HG03565 (cell line): ENCODE measurements at regions not wholly inside any gene's neighbourhood (a gene's known extent, or its start where the extent isn't known, plus 50 kb on each side); places are given as distances from the start of the nearest gene placed in this dataset.

Experiments used
- ATAC-seq: cut with Tn5 transposase; IDR thresholded peaks from one replicate; pipeline ENCODE4 v1.9.1; 2021; ENCODE audit warnings: mild to moderate bottlenecking, moderate library complexity; ENCODE audit not compliant: unreplicated experiment

DNA sequence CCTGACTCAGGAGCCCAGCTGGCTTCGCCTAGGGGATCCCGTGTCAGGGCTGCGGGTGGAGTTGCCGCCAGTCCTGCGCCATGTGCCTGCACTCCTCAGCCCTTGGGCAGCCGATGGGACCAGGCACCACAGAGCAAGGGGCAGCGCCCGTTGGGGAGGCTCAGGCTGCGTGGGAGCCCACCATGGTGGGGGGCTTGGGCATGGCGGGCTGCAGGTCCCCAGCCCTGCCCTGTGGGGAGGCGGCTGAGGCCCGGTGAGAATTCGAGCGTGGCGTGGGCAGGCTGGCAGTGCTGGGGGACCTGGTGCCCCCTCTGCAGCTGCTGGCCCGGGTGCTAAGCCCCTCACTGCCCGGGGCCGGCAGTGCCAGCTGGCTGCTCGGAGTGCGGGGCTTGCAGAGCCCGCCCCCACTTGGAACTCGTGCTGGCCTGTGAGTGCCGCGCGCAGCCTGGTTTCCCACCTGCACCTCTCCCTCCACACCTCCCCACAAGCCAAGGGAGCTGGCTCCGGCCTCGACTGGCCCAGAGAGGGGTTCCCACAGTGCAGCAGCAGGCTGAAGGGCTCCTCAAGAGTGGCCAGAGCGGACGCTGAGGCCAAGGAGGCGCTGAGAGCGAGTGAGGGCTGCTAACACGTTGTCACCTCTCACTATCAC is 135.1 kb upstream of the SEL1L start:
- no peak for ATAC-seq

GRCh38 chr14:81669308-81669707 is 135.7 kb upstream of the SEL1L start:
- no peak for ATAC-seq

DNA sequence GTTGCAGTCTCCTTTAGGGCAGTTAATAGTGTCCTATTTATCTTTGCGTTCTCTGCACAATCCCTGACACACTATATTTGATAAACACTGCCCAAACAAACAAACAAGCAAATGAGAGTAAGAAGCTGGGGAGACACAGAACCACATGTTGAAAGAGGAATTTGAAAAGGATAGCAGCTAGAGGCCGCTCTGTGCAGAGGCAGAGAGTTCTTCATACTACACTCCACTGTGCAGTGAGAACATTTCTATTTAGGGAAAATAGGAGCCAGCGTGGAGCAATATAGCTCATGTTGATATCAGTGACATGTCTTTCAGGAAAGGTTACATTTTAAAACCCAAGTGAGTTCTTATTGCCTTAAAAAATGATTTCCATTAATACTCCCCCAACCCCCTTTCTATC is 140.3 kb upstream of the SEL1L start:
- ATAC-seq: no peak

GRCh38 chr14:81676395-81676794 is 142.7 kb upstream of the SEL1L start:
- no peak for ATAC-seq

GRCh38 chr14:81676879-81677278 is 143.2 kb upstream of the SEL1L start:
- no peak for ATAC-seq

- no peak for ATAC-seq
Measured at GRCh38 chr14:81677736-81678135, 144.1 kb upstream of the SEL1L start.

DNA sequence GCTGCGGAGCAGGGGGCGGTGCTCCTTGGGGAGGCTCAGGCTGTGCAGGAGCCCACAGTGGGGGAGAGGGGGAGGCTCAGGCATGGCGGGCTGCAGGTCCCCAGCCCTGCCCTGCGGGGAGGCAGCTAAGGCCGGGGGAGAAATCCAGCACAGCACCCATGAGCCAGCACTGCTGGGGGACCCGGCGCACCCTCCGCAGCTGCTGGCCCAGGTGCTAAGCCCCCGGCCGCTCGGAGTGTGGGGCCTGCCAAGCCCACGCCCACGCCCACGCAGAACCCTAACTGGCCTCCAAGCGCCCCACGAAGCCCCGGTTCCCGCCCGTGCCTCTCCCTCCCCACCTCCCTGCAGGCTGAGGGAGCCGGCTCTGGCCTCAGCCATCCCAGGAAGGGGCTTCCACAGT is 145.6 kb upstream of the SEL1L start:
- ATAC-seq: no peak

- ATAC-seq: no peak
Measured at GRCh38 chr14:81681541-81681940, 147.9 kb upstream of the SEL1L start.

DNA sequence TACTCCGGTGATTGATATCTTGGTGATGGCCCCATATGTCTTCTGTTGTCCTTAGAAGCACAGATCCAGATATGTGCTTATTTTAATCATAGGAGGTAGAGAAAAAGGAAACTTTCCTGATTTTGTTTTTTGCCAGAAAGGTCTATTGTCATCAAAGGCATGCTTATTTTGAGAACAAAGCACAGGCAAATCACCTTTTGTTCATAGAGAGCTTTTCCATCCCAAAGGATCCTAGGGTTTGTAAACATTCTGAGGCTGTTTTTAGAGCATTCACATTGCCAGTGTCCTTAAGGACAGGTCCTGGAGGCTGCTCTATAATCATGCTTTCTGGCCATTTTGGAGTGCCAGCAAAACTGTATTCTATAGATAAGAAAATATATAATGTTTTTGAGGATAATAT is 148.5 kb upstream of the SEL1L start:
- no peak for ATAC-seq

DNA sequence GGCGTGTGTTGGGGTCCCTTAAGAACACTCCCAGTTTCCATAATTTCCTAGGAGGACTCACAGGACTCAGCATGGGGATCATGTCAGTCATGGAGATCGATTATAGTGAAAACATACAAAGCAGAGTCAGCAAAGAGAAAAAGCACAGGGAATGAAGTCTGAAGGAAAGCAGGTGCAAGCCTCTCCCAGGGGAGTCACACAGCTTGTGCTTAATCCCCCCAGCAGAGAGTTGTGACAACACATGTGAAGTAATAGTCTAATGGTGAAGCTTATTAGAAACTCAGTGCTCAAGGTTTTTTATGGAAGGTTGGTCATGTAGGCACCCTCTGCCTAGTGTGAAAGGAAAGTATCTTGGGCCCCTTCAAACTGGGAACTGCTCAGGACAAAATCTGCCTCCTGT is 149.0 kb upstream of the SEL1L start:
- ATAC-seq: no peak

DNA sequence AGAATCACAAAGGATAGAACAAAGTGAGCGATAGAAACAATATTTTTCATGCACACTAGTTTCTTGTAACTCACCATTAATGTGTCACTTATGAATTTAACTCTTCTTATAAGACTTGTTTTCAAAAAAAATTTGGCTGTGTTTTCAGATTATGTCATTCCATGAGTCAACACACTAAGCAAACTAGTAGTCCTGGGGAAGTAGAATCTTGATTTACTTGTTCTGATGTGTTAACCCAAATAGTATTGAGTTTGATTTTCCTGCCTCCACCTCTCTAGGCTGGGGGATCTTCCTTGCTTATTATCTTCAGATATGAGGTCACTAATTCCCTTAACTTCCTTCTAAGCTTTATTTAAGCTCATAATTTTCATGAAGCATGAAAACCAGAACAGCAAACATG is 151.0 kb upstream of the SEL1L start:
- ATAC-seq: no peak

- ATAC-seq: no peak
Measured at GRCh38 chr14:81686512-81686911, 152.9 kb upstream of the SEL1L start.

GRCh38 chr14:81691931-81692330 is 158.3 kb upstream of the SEL1L start:
- ATAC-seq: no peak

- no peak for ATAC-seq
Measured at GRCh38 chr14:81694419-81694818, 160.8 kb upstream of the SEL1L start.

- no peak for ATAC-seq
Measured at GRCh38 chr14:81709681-81710080, 176.0 kb upstream of the SEL1L start.

GRCh38 chr14:81710232-81710845 is 176.7 kb upstream of the SEL1L start:
- ATAC-seq: peak; percentile 69

- no peak for ATAC-seq
Measured at GRCh38 chr14:81715731-81716130, 182.1 kb upstream of the SEL1L start.

DNA sequence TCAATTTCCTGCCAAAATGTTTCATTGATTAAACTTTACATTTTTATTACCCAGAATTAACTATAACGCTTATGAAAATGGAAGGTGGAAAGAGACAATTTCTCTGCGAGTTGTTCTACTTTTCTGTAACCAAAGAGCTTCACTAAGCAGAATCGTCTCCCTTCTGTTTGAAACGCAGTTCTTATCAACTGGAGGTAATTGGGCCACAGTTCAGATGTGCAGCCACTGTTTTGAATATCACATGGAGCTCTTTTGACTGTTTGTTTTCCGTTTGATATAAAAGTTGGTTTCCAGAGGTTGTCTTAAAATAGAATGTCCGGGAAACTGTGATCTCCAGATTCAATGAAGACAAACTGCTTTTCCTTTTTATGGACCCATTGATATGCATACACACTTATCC is 183.3 kb upstream of the SEL1L start:
- no peak for ATAC-seq

- ATAC-seq: no peak
Measured at GRCh38 chr14:81723956-81724355, 190.3 kb upstream of the SEL1L start.

DNA sequence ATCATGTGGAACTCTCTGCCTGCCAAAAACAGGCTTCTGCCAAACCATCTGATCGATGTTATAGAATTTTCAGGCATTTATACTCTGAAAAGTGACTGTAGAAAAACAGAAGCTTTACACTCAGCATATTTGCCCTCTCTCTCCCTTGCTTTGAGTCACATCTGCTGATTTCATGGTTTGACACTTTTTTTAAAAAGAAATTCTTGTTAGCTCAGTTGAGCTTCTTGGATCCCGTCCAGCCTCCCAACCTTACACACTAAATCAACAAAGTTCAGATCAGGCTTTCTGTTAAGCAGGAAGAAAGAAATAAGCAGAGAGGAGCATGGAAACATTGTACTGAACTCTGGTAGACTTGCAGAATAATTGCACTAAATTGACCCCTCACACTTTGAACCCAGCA is 193.6 kb upstream of the SEL1L start:
- no peak for ATAC-seq

DNA sequence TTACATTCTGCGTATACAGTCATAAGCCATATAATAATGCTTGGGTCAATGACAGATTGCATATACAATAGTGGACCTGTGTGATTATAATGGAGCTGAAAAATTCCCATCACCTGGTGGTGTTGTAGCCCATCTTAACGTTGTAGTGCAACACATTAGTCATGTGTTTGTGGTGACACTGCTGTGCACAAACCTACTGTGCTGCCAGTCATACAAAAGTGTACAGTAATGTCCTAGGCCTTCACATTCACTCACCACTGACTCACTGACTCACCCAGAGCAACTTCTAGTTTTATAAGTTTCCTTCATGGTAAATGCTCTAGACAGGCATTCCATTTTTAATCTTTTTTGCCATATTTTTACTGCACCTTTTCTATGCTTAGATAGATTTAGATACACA is 194.8 kb upstream of the SEL1L start:
- ATAC-seq: no peak

DNA sequence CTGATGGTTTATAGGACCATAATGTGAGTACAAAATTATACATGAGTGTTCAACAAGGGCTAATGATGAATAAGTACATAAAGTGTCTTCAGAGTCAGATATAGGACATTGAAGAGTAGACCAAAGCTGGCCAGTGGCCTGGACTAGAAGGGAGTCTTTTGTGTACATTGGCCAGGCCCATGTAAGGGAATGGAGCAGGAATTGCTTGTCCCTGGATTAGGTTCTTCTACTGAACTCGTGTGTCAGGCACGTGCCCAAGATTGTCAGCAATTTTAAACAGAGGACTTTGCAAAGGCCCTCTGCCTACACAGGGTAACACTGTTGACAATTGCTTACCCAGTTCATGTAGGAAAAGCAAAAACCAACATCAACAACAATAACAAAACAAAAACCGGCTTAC is 196.0 kb upstream of the SEL1L start:
- ATAC-seq: no peak

GRCh38 chr14:81737938-81738337 is 204.3 kb upstream of the SEL1L start:
- no peak for ATAC-seq
